HEK293 (cell line): ENCODE measurements at regions not wholly inside any gene's neighbourhood (a gene's known extent, or its start where the extent isn't known, plus 50 kb on each side); places are given as distances from the start of the nearest gene placed in this dataset.

Source experiments
- CTCF ChIA-PET: fragments of 350-600 bp; formaldehyde crosslinking; extraction: SDS; loops from one replicate; lab custom pipeline; 2021; ENCODE audit warnings: antibody characterized with exemption; lab: Yijun Ruan, JAX
- POLR2A ChIA-PET: fragments of 300-600 bp; formaldehyde crosslinking; extraction: SDS; loops from one replicate; lab custom pipeline; 2020; ENCODE audit warnings: antibody characterized with exemption, inconsistent platforms; lab: Yijun Ruan, JAX
- H3K27ac ChIP-seq: fragments of 200-500 bp; sonication (Bioruptor generic); 2 replicates; pipeline ENCODE4 v1.5.1; 2014; ENCODE audit warnings: low read depth, low read length, control low read depth, inconsistent platforms; ENCODE audit errors: extremely low read depth
- H3K36me3 ChIP-seq, 2 experiments: fragments of 200-500 bp in 1 of 2; sonication (Bioruptor generic) in 1 of 2; 1 replicate in 1 of 2; 2 replicates in 1 of 2; pipeline ENCODE4 v1.5.1; 2014 to 2017; ENCODE audit warnings: inconsistent platforms in 2 of 2, low read length in 2 of 2; ENCODE audit not compliant: control insufficient read depth in 2 of 2, insufficient read depth in 1 of 2
- H3K4me1 ChIP-seq: fragments of 200-500 bp; sonication (Bioruptor generic); 2 replicates; pipeline ENCODE4 v1.5.1; 2014; ENCODE audit warnings: mild to moderate bottlenecking, low read length, inconsistent platforms; ENCODE audit not compliant: control insufficient read depth, insufficient read depth
- H3K4me3 ChIP-seq: 2 replicates; pipeline ENCODE4 v1.5.1; 2011; ENCODE audit warnings: low read depth, mild to moderate bottlenecking, control low read depth, low read length, moderate library complexity
- H3K9me3 ChIP-seq: fragments of 200-500 bp; sonication (Bioruptor generic); 2 replicates; pipeline ENCODE4 v1.5.1; 2014; ENCODE audit warnings: low read depth, low read length, inconsistent platforms; ENCODE audit not compliant: control insufficient read depth, insufficient read depth
- EGR2 ChIP-seq: fragments of 450-650 bp; formaldehyde crosslinking; IDR thresholded peaks from 2 replicates; pipeline ENCODE4 v1.5.1; 2016; ENCODE audit warnings: low read depth, missing biosample characterization, missing genetic modification characterization
- GLIS1 ChIP-seq: fragments of 450-650 bp; formaldehyde crosslinking; IDR thresholded peaks from 2 replicates; pipeline ENCODE4 v1.5.1; 2016; ENCODE audit warnings: missing biosample characterization, missing genetic modification characterization
- SP2 ChIP-seq: fragments of 450-650 bp; formaldehyde crosslinking; IDR thresholded peaks from 2 replicates; pipeline ENCODE4 v1.5.1; 2016; ENCODE audit warnings: missing biosample characterization, missing genetic modification characterization
- TRIM28 ChIP-seq: IDR thresholded peaks from 2 replicates; pipeline ENCODE4 v1.6.1; 2011; ENCODE audit warnings: low read length, control low read depth, borderline replicate concordance
- ZBTB49 ChIP-seq: fragments of 450-650 bp; formaldehyde crosslinking; IDR thresholded peaks from 2 replicates; pipeline ENCODE4 v1.5.1; 2016; ENCODE audit warnings: missing biosample characterization, missing genetic modification characterization, low read depth
- ZIC2 ChIP-seq: fragments of 450-650 bp; formaldehyde crosslinking; IDR thresholded peaks from 2 replicates; pipeline ENCODE4 v1.5.1; 2016; ENCODE audit warnings: missing biosample characterization, missing genetic modification characterization
- ZNF157 ChIP-seq: fragments of 450-650 bp; formaldehyde crosslinking; IDR thresholded peaks from 2 replicates; pipeline ENCODE4 v1.5.1; 2016; ENCODE audit warnings: missing biosample characterization, missing genetic modification characterization
- ZNF394 ChIP-seq: fragments of 450-650 bp; formaldehyde crosslinking; IDR thresholded peaks from 2 replicates; pipeline ENCODE4 v1.5.1; 2016; ENCODE audit warnings: missing biosample characterization, missing genetic modification characterization, mild to moderate bottlenecking, moderate library complexity, borderline replicate concordance
- ZNF626 ChIP-seq: fragments of 450-650 bp; sonication (Bioruptor Pico); formaldehyde crosslinking; IDR thresholded peaks from 2 replicates; pipeline ENCODE4 v1.5.1; 2018; ENCODE audit warnings: missing biosample characterization, missing genetic modification characterization, inconsistent platforms
- ZNF658 ChIP-seq: fragments of 450-650 bp; formaldehyde crosslinking; IDR thresholded peaks from 2 replicates; pipeline ENCODE4; 2016; ENCODE audit warnings: missing biosample characterization, missing genetic modification characterization
- ZNF677 ChIP-seq: fragments of 450-650 bp; IDR thresholded peaks from 2 replicates; pipeline ENCODE4 v1.5.0; 2018; ENCODE audit warnings: missing biosample characterization, mild to moderate bottlenecking, missing genetic modification characterization, moderate library complexity

- ChIA-PET POLR2A (no interaction called here), CTCF (no interaction called here)
- Histone ChIP-seq H3K4me3 (no peak overlapping the region), H3K9me3 (no peaks in the 10 kb centered on the region), H3K36me3 (no peaks in the 10 kb centered on the region), H3K4me1 (no peaks in the 10 kb centered on the region), H3K27ac (no peak overlapping the region)
- TF ChIP-seq SP2 (tag by site-specific recombination) (no peak), ZNF677 (tag by site-specific recombination) (no peak)
Measured at GRCh38 chr14:22415605-22415959, 173.4 kb downstream of the DAD1 start.

- CTCF ChIA-PET: interaction anchor here (0.5 kb wide), 1 partner anchor 119 kb away, joined by 3 read pairs; no protein-coding TSS in a partner anchor
- H3K9me3 ChIP-seq: no peaks in the 10 kb centered on the region
- H3K36me3 ChIP-seq: no peaks in the 10 kb centered on the region
- no peaks in the 10 kb centered on the region for H3K4me1 ChIP-seq
- POLR2A ChIA-PET: no interaction called here
- H3K4me3 ChIP-seq: no peak overlapping the region
- H3K27ac ChIP-seq: no peak overlapping the region
- TF ChIP-seq GLIS1 (tag by site-specific recombination) (peak; percentile 14; the same call in 1 of the 2 replicates), ZNF626 (no peak)
Measured at GRCh38 chr14:22414876-22415604, 174.0 kb downstream of the DAD1 start.

DNA sequence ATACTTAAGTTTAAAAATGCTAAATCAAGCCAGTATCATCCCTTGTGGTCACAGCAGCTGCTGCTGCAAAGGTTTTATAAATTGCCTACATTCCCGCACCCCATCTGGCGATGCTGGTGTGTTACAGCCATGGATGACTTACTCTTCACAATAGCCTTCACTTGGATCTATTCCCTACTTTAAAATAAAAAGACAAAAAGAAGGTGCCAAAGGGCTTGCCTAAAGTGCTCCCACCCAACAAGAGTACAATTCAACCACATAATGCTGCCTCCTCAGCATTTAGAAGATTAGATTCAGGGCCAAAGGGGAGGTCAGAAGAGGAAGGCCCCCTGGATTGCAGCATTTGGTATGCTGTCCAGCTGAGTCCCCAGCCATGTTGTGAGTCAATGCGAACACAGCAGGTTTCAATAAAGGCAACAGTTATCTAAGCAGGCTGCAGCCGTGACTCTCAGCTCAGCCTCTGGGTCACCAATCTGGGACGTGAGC is 176.1 kb downstream of the DAD1 start:
- Histone ChIP-seq H3K4me3 (no peak overlapping the region), H3K36me3 (no peaks in the 10 kb centered on the region), H3K9me3 (no peaks in the 10 kb centered on the region), H3K27ac (no peak overlapping the region), H3K4me1 (no peaks in the 10 kb centered on the region)
- CTCF ChIA-PET: no interaction called here
- TF ChIP-seq ZBTB49 (tag by site-specific recombination): no peak
- peak; percentile 51 for TF ChIP-seq ZIC2 (tag by site-specific recombination)
- no peak for TF ChIP-seq EGR2 (tag by site-specific recombination)
- no peak for TF ChIP-seq ZNF658 (tag by site-specific recombination)
- peak; percentile 66 for TF ChIP-seq GLIS1 (tag by site-specific recombination)
- POLR2A ChIA-PET: no interaction called here

GRCh38 chr14:22411398-22412055 is 177.5 kb downstream of the DAD1 start:
- TF ChIP-seq ZNF394 (tag by site-specific recombination) (no peak), TRIM28 (no peak), ZNF157 (tag by site-specific recombination) (no peak)
- no peaks in the 10 kb centered on the region for H3K9me3 ChIP-seq
- H3K36me3 ChIP-seq: no peaks in the 10 kb centered on the region
- no peak overlapping the region for H3K27ac ChIP-seq
- no peaks in the 10 kb centered on the region for H3K4me1 ChIP-seq
- H3K4me3 ChIP-seq: no peak overlapping the region
- ChIA-PET POLR2A (no interaction called here), CTCF (interaction anchor here (0.6 kb wide), 1 partner anchor 367 kb away, joined by 3 read pairs; no protein-coding TSS in a partner anchor)
